Lower leg skin (tissue), 3 donors: ENCODE measurements at regions not wholly inside any gene's neighbourhood (a gene's known extent, or its start where the extent isn't known, plus 50 kb on each side); places are given as distances from the start of the nearest gene placed in this dataset.

ENCODE experiments used
- POLR2A ChIP-seq, 2 donors: fragments of 450-650 bp; IDR thresholded peaks; one replicate each; pipeline ENCODE4 v1.6.1; 2016 to 2017; ENCODE audit warnings: antibody characterized with exemption in 2 of 2, mild to moderate bottlenecking in 1 of 2, moderate library complexity in 1 of 2
- TF ChIP-seq, protein P1 (sequence below), 3 donors: fragments of 450-650 bp; IDR thresholded peaks; one replicate each; pipeline ENCODE4 v1.5.1; 2016; ENCODE audit warnings: antibody characterized with exemption in 3 of 3, mild to moderate bottlenecking in 3 of 3, moderate library complexity in 2 of 3

DNA sequence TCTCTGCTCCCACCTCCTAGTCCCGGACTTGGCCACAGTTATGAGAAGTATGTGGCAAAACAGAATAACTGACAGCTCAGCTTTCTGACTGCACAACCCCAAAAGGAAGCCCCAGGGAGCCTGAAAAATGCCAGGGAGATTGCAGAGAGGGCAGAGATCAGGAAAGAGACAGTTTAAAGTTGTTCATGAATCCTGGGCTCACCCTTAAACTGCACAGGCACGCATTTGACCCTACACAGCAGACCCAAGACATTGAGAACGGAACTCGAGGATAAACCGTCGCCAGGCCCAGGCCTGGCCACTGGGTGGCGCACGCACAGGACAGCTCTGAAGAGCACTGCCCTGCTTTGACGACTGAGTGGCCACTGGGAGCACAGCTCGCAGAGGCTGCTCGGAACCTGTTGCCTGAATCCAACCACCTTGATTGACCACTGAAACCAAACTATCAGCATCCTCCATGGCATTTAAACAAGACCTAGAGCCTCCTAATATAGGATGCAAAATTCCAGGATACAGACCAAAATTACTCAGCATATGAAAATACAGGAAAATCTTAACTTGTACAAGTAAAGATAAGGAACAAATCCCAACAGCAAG lies 114.0 kb downstream of the C16orf95 start:
- TF ChIP-seq, protein P1, sequence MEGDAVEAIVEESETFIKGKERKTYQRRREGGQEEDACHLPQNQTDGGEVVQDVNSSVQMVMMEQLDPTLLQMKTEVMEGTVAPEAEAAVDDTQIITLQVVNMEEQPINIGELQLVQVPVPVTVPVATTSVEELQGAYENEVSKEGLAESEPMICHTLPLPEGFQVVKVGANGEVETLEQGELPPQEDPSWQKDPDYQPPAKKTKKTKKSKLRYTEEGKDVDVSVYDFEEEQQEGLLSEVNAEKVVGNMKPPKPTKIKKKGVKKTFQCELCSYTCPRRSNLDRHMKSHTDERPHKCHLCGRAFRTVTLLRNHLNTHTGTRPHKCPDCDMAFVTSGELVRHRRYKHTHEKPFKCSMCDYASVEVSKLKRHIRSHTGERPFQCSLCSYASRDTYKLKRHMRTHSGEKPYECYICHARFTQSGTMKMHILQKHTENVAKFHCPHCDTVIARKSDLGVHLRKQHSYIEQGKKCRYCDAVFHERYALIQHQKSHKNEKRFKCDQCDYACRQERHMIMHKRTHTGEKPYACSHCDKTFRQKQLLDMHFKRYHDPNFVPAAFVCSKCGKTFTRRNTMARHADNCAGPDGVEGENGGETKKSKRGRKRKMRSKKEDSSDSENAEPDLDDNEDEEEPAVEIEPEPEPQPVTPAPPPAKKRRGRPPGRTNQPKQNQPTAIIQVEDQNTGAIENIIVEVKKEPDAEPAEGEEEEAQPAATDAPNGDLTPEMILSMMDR (IDR thresholded peaks at IDR 0.05): no peak
- TF ChIP-seq POLR2A (IDR thresholded peaks at IDR 0.05): no peak
